H1 (cell line): ENCODE measurements at regions not wholly inside any gene's neighbourhood (a gene's known extent, or its start where the extent isn't known, plus 50 kb on each side); places are given as distances from the start of the nearest gene placed in this dataset.

Experiments
- CTCF ChIA-PET: fragments of 300-600 bp; sonication (Branson Sonifier 250); formaldehyde crosslinking; loops from one replicate; lab custom pipeline; 2021; ENCODE audit not compliant: partially characterized antibody; lab: Charles Lee
- POLR2A ChIA-PET: fragments of 300-600 bp; sonication (Branson Sonifier 250); formaldehyde crosslinking; loops from one replicate; lab custom pipeline; 2021; ENCODE audit warnings: inconsistent platforms; ENCODE audit not compliant: partially characterized antibody; lab: Charles Lee
- DNase-seq, 2 experiments: peaks; one replicate each; pipeline versions ENCODE4 v3.0.0 to v3.0.0-alpha.2; 2010 to 2022; ENCODE audit warnings: low spot score in 2 of 2, low read depth in 1 of 2, mixed read lengths in 1 of 2
- FAIRE-seq: peaks from 2 replicates; lab custom pipeline; 2011; peaks lifted over from hg19 to GRCh38; lab: Jason Lieb, UNC
- H2AFZ ChIP-seq: 2 replicates; pipeline ENCODE4 v1.8.1; 2012; ENCODE audit warnings: low read length, inconsistent platforms
- H2AK5ac ChIP-seq: 2 replicates; pipeline ENCODE4 v1.6.1; 2013; ENCODE audit warnings: low read depth, low read length
- H2BK120ac ChIP-seq: replicated peaks from 2 replicates; pipeline ENCODE3; 2013; ENCODE audit warnings: low read depth, low read length, inconsistent platforms
- H2BK12ac ChIP-seq: 2 replicates; pipeline ENCODE4 v1.6.1; 2013; ENCODE audit warnings: low read depth, low read length
- H2BK15ac ChIP-seq: 2 replicates; pipeline ENCODE4 v1.6.1; 2013; ENCODE audit warnings: low read length
- H2BK20ac ChIP-seq: 2 replicates; pipeline ENCODE4 v1.6.1; 2013; ENCODE audit warnings: low read length
- H2BK5ac ChIP-seq: 2 replicates; pipeline ENCODE4 v1.6.1; 2013; ENCODE audit warnings: low read depth, low read length
- H3K14ac ChIP-seq: 2 replicates; pipeline ENCODE4 v1.6.1; 2013; ENCODE audit warnings: inconsistent platforms; ENCODE audit not compliant: insufficient read length
- H3K18ac ChIP-seq: 2 replicates; pipeline ENCODE4 v1.6.1; 2013; ENCODE audit warnings: low read length; ENCODE audit errors: extremely low read depth
- H3K23ac ChIP-seq: 2 replicates; pipeline ENCODE4 v1.6.1; 2013; ENCODE audit warnings: inconsistent platforms; ENCODE audit not compliant: insufficient read length
- H3K23me2 ChIP-seq: 2 replicates; pipeline ENCODE4 v1.6.1; 2013; ENCODE audit warnings: low read depth, low read length
- H3K27ac ChIP-seq: 2 replicates; pipeline ENCODE4 v1.6.1; 2011; ENCODE audit warnings: low read depth, low read length, inconsistent platforms
- H3K27me3 ChIP-seq, 4 experiments: replicated peaks in 1 of 4; 1 replicate in 1 of 4; 2 replicates in 3 of 4; pipeline versions ENCODE4 v1.6.1 to v1.8.1; 2011 to 2013; ENCODE audit warnings: low read length in 3 of 4, mild to moderate bottlenecking in 3 of 4, inconsistent platforms in 2 of 4, mixed read lengths in 2 of 4, moderate library complexity in 1 of 4; ENCODE audit not compliant: control insufficient read depth in 3 of 4, insufficient read depth in 3 of 4; ENCODE audit errors: extremely low read depth in 1 of 4
- H3K36me3 ChIP-seq, 4 experiments: 2 replicates each; pipeline versions ENCODE4 v1.6.1 to v1.8.1; 2011 to 2013; ENCODE audit warnings: mild to moderate bottlenecking in 4 of 4, low read length in 3 of 4, moderate library complexity in 2 of 4, control low read depth in 1 of 4, inconsistent platforms in 1 of 4; ENCODE audit not compliant: insufficient read depth in 4 of 4, control insufficient read depth in 2 of 4
- H3K4ac ChIP-seq: replicated peaks from 2 replicates; pipeline ENCODE3; 2013; ENCODE audit warnings: low read length, low read depth, mixed read lengths, inconsistent platforms; ENCODE audit not compliant: insufficient read length
- H3K4me1 ChIP-seq, 4 experiments: replicated peaks in 1 of 4; 1 replicate in 1 of 4; 2 replicates in 3 of 4; pipeline versions ENCODE4 v1.6.1 to v1.8.1; 2011 to 2013; ENCODE audit warnings: low read length in 3 of 4, inconsistent platforms in 2 of 4, mixed read lengths in 1 of 4; ENCODE audit not compliant: insufficient read depth in 4 of 4, control insufficient read depth in 3 of 4
- H3K4me2 ChIP-seq, 2 experiments: 2 replicates each; pipeline versions ENCODE4 v1.6.1 to v1.8.1; 2011 to 2013; ENCODE audit warnings: low read depth in 2 of 2, low read length in 2 of 2, control low read depth in 1 of 2, inconsistent platforms in 1 of 2, mild to moderate bottlenecking in 1 of 2; ENCODE audit not compliant: insufficient read depth in 1 of 2
- H3K4me3 ChIP-seq, 4 experiments: fragments of 200-600, 300-600 bp in 1 of 4; sonication (generic), shearing (Covaris generic), sonication (Bioruptor Twin) in 1 of 4; 2 replicates each; pipeline versions ENCODE4 v1.5.1 to v1.8.1; 2011 to 2016; ENCODE audit warnings: low read length in 4 of 4, low read depth in 3 of 4, control low read depth in 2 of 4, inconsistent platforms in 2 of 4, mild to moderate bottlenecking in 2 of 4, mixed read lengths in 1 of 4, moderate library complexity in 1 of 4; ENCODE audit not compliant: insufficient read depth in 2 of 4; ENCODE audit errors: extremely low read depth in 1 of 4
- H3K56ac ChIP-seq: replicated peaks from 2 replicates; pipeline ENCODE3; 2013; ENCODE audit warnings: low read depth, mild to moderate bottlenecking, mixed read lengths, low read length, inconsistent platforms; ENCODE audit not compliant: insufficient read length
- H3K79me1 ChIP-seq: 2 replicates; pipeline ENCODE4 v1.6.1; 2013; ENCODE audit warnings: low read depth, low read length, control low read depth
- H3K79me2 ChIP-seq, 2 experiments: 2 replicates each; pipeline versions ENCODE4 v1.6.1 to v1.8.1; 2012 to 2013; ENCODE audit warnings: low read length in 2 of 2, mild to moderate bottlenecking in 2 of 2, inconsistent platforms in 1 of 2; ENCODE audit not compliant: insufficient read depth in 2 of 2, control insufficient read depth in 1 of 2
- H3K9ac ChIP-seq, 4 experiments: replicated peaks in 1 of 4; 1 replicate in 1 of 4; 2 replicates in 3 of 4; pipeline versions ENCODE4 v1.6.1 to v1.8.1; 2011 to 2013; ENCODE audit warnings: low read depth in 3 of 4, low read length in 3 of 4, control low read depth in 2 of 4, mild to moderate bottlenecking in 2 of 4, moderate library complexity in 2 of 4, inconsistent platforms in 1 of 4; ENCODE audit errors: extremely low read depth in 1 of 4
- H3K9me3 ChIP-seq, 2 experiments: 2 replicates each; pipeline versions ENCODE4 v1.6.1 to v1.8.1; 2012 to 2013; ENCODE audit warnings: mild to moderate bottlenecking in 2 of 2, moderate library complexity in 2 of 2, control low read depth in 1 of 2, inconsistent platforms in 1 of 2, low read depth in 1 of 2, low read length in 1 of 2, mixed read lengths in 1 of 2; ENCODE audit not compliant: insufficient read depth in 2 of 2
- H4K20me1 ChIP-seq, 2 experiments: replicated peaks in 1 of 2; 2 replicates each; pipeline versions ENCODE3 to v1.8.1; 2011 to 2013; ENCODE audit warnings: inconsistent platforms in 2 of 2, low read length in 2 of 2, mild to moderate bottlenecking in 1 of 2; ENCODE audit not compliant: insufficient read depth in 2 of 2, control insufficient read depth in 1 of 2
- H4K5ac ChIP-seq: 2 replicates; pipeline ENCODE4 v1.6.1; 2013; ENCODE audit warnings: low read length, low read depth, mixed read lengths, inconsistent platforms; ENCODE audit not compliant: insufficient read length
- H4K8ac ChIP-seq: 2 replicates; pipeline ENCODE4 v1.8.0; 2013; ENCODE audit warnings: mild to moderate bottlenecking, moderate library complexity, low read length, inconsistent platforms; ENCODE audit not compliant: insufficient read depth; ENCODE audit errors: extremely low read depth
- H4K91ac ChIP-seq: replicated peaks from 2 replicates; pipeline ENCODE3; 2013; ENCODE audit warnings: low read length, mixed read lengths, inconsistent platforms; ENCODE audit not compliant: insufficient read length
- ASH2L ChIP-seq: fragments of 200-600, 300-600 bp; sonication (generic); IDR thresholded peaks from one replicate; pipeline ENCODE4 v1.7.1; 2017; ENCODE audit warnings: low read length
- CBX5 ChIP-seq: fragments of 300-800, 300-1000 bp; sonication (generic); IDR thresholded peaks from 2 replicates; pipeline ENCODE4 v1.7.1; 2016; ENCODE audit warnings: antibody characterized with exemption, low read length, low read depth
- EGR1 ChIP-seq: IDR thresholded peaks from 2 replicates; pipeline ENCODE4 v1.6.1; 2011; ENCODE audit warnings: low read depth, low read length, borderline replicate concordance
- EZH2 ChIP-seq: fragments of 200-600 bp; sonication (generic); IDR thresholded peaks from 2 replicates; pipeline ENCODE4 v1.7.1; 2012; ENCODE audit warnings: low read depth, mild to moderate bottlenecking, moderate library complexity, low read length, inconsistent platforms; ENCODE audit not compliant: severe bottlenecking
- NANOG ChIP-seq: IDR thresholded peaks from 2 replicates; pipeline ENCODE4 v1.6.1; 2011; ENCODE audit warnings: low read length, low read depth, mild to moderate bottlenecking, inconsistent platforms; ENCODE audit not compliant: insufficient read depth, poor library complexity, severe bottlenecking
- NRF1 ChIP-seq: IDR thresholded peaks from 2 replicates; pipeline ENCODE4 v1.6.1; 2011; ENCODE audit warnings: mild to moderate bottlenecking, low read depth, low read length, improper control_type of control experiment
- RBBP5 ChIP-seq: IDR thresholded peaks from 2 replicates; pipeline ENCODE4 v1.7.1; 2012; ENCODE audit warnings: low read depth, mild to moderate bottlenecking, inconsistent platforms, low read length, moderate library complexity, borderline replicate concordance
- RFX5 ChIP-seq: IDR thresholded peaks from 2 replicates; pipeline ENCODE4 v1.6.1; 2011; ENCODE audit warnings: low read depth, low read length, improper control_type of control experiment, borderline replicate concordance
- SP2 ChIP-seq: IDR thresholded peaks from 2 replicates; pipeline ENCODE4 v1.6.1; 2012; ENCODE audit warnings: mild to moderate bottlenecking, low read length, inconsistent platforms
- TCF12 ChIP-seq: IDR thresholded peaks from 2 replicates; pipeline ENCODE4 v1.6.1; 2011; ENCODE audit warnings: low read depth, mild to moderate bottlenecking, low read length
- YY1 ChIP-seq: IDR thresholded peaks from 2 replicates; pipeline ENCODE4 v1.6.1; 2011; ENCODE audit warnings: low read depth, mild to moderate bottlenecking, low read length
- ZNF274 ChIP-seq: IDR thresholded peaks from 2 replicates; pipeline ENCODE4 v1.7.0; 2012; ENCODE audit warnings: low read length, borderline replicate concordance; ENCODE audit errors: extremely low read depth
- whole genome bisulfite sequencing, 2 experiments: shearing (Covaris generic) in 1 of 2; methylation state at CpG; one replicate each; pipeline versions ENCODE4 v1.1.6 to v1.1.7; 2013 to 2015; ENCODE audit warnings: low lambda C conversion rate in 2 of 2, mixed read lengths in 2 of 2, inconsistent platforms in 1 of 2, low coverage in 1 of 2, missing lambda C conversion rate in 1 of 2; ENCODE audit not compliant: insufficient replicate concordance in 2 of 2, insufficient coverage in 1 of 2, insufficient read length in 1 of 2; ENCODE audit errors: extremely low coverage in 1 of 2, missing lambda C conversion rate in 1 of 2; 5-methylcytosine and 5-hydroxymethylcytosine counted together
- TF ChIP-seq, protein P1 (sequence below): IDR thresholded peaks from 2 replicates; pipeline ENCODE4 v1.6.1; 2012; ENCODE audit warnings: inconsistent platforms

DNA sequence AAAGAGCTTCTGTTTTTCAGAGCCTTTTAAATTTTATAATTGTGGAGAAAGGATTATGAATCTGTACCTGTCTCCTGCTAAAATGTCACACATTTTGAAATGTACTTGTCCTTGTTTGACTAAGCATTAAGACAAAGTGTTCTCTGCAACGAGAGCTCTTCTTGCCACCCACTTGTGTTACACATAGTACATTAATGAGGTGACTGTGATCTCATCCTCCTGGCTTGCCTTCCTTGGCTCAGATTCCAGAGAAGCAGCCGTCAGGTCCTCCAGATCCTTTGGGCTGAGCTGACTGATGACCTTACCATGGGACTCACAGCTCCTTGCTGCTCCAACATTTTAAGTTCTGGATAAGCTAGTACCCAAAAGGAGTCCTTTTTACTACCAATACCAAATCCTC, 81.4 kb downstream of the BBS10 start:
- Histone ChIP-seq H3K79me1 (no peaks in the 10 kb centered on the region), H3K4me2 (no peak overlapping the region)

More for the DNA sequence above, 81.4 kb downstream of the BBS10 start:
- TF ChIP-seq TCF12 (no peak), ZNF274 (no peak), YY1 (no peak), EGR1 (no peak), SP2 (no peak), CBX5 (no peak), EZH2 (no peak), RFX5 (no peak), ASH2L (no peak), NRF1 (no peak), NANOG (no peak), RBBP5 (no peak)
- TF ChIP-seq, protein P1, sequence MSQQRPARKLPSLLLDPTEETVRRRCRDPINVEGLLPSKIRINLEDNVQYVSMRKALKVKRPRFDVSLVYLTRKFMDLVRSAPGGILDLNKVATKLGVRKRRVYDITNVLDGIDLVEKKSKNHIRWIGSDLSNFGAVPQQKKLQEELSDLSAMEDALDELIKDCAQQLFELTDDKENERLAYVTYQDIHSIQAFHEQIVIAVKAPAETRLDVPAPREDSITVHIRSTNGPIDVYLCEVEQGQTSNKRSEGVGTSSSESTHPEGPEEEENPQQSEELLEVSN: no peak
- TF ChIP-seq, all 59 proteins: peak for 0
- Histone ChIP-seq H3K27ac (no peak overlapping the region), H3K9me3 (peaks cover 0 to 3% of the 10 kb centered on the region in 2 experiments; a peak in 1 of 4 replicates), H4K5ac (no peak overlapping the region), H2BK12ac (no peak overlapping the region), H3K27me3 (no peaks in the 10 kb centered on the region), H3K36me3 (no peaks in the 10 kb centered on the region), H2AK5ac (no peak overlapping the region), H4K91ac (no peak overlapping the region), H4K8ac (no peak overlapping the region), H3K56ac (no peak overlapping the region), H2AFZ (peak overlapping the region; percentile 89; the same call in 1 of the 2 replicates), H3K4me3 (no peak overlapping the region), H2BK15ac (no peak overlapping the region), H4K20me1 (no peaks in the 10 kb centered on the region), H3K14ac (no peak overlapping the region), H3K18ac (no peak overlapping the region), H3K23me2 (no peaks in the 10 kb centered on the region), H3K9ac (no peak overlapping the region), H3K23ac (no peak overlapping the region), H3K4me1 (no peaks in the 10 kb centered on the region; a peak in 1 of 7 replicates), H3K4ac (no peak overlapping the region), H3K79me2 (no peaks in the 10 kb centered on the region), H2BK5ac (no peak overlapping the region), H2BK20ac (no peak overlapping the region), H2BK120ac (no peak overlapping the region)
- ChIA-PET CTCF (interaction anchor here (0.9 to 1.3 kb wide), 4 partner anchors 11 to 207 kb away, joined by 3 read pairs; no protein-coding TSS in a partner anchor), POLR2A (interaction anchor here (1.2 kb wide), 2 partner anchors 76 to 82 kb away, joined by 3 read pairs; partner anchors contain the start of gene BBS10)
- no peak for DNase-seq
- WGBS, 2 experiments: 95% methylated on average over 2 of the region's 2 CpGs; no CpG with 5 or more reads in 1 of the 2 experiments
- FAIRE-seq: no peak
